CD4-positive, alpha-beta T cell (primary cell): ENCODE measurements at regions not wholly inside any gene's neighbourhood (a gene's known extent, or its start where the extent isn't known, plus 50 kb on each side); places are given as distances from the start of the nearest gene placed in this dataset.

Experiments used
- ATAC-seq: fragments of 200-7000 bp; cut with Tn5 transposase; one replicate; pipeline ENCODE4 v1.10.0; 2022; ENCODE audit warnings: mild to moderate bottlenecking; ENCODE audit not compliant: poor library complexity
- CTCF ChIA-PET: fragments of 350-600 bp; sonication (Branson Sonifier 250); formaldehyde crosslinking; loops from one replicate; lab custom pipeline; 2021; ENCODE audit warnings: antibody characterized with exemption, inconsistent platforms; lab: Charles Lee
- POLR2A ChIA-PET: fragments of 350-600 bp; sonication (Branson Sonifier 250); formaldehyde crosslinking; loops from one replicate; lab custom pipeline; 2021; ENCODE audit warnings: antibody characterized with exemption, inconsistent platforms; lab: Charles Lee
- DNase-seq, 14 experiments: peaks; one replicate each; pipeline ENCODE4 v3.0.0-alpha.2; 2013 to 2020; ENCODE audit warnings: mixed read lengths in 2 of 14
- H3K27ac ChIP-seq, 2 donors: one replicate each; pipeline versions ENCODE4 v1.5.1 to v1.7.0; 2013; ENCODE audit warnings: low read length in 2 of 2, low read depth in 1 of 2, mild to moderate bottlenecking in 1 of 2
- H3K27me3 ChIP-seq, 2 experiments: 1 replicate in 1 of 2; 2 replicates in 1 of 2; pipeline versions ENCODE4 v1.6.1 to v1.7.0; 2013; ENCODE audit warnings: low read length in 2 of 2, control low read depth in 1 of 2, mild to moderate bottlenecking in 1 of 2, moderate library complexity in 1 of 2; ENCODE audit not compliant: insufficient read depth in 2 of 2, control insufficient read depth in 1 of 2
- H3K36me3 ChIP-seq: one replicate; pipeline ENCODE4 v1.6.1; 2013; ENCODE audit warnings: low read length, control low read depth; ENCODE audit not compliant: insufficient read depth
- H3K4me1 ChIP-seq: one replicate; pipeline ENCODE4 v1.6.1; 2013; ENCODE audit warnings: low read length, control low read depth; ENCODE audit not compliant: insufficient read depth
- H3K4me3 ChIP-seq: one replicate; pipeline ENCODE4 v1.5.1; 2013; ENCODE audit warnings: mild to moderate bottlenecking, low read length, moderate library complexity
- H3K9me3 ChIP-seq, 2 experiments: 1 replicate in 1 of 2; 2 replicates in 1 of 2; pipeline versions ENCODE4 v1.6.1 to v1.7.0; 2013; ENCODE audit warnings: low read length in 2 of 2, mild to moderate bottlenecking in 2 of 2, control low read depth in 1 of 2, moderate library complexity in 1 of 2; ENCODE audit not compliant: control insufficient read depth in 1 of 2, insufficient read depth in 1 of 2
- H3K27ac Mint-ChIP-seq: one replicate; pipeline ENCODE4 v1.8.0; 2020; ENCODE audit warnings: mixed read lengths
- H3K27me3 Mint-ChIP-seq: one replicate; pipeline ENCODE4 v1.8.0; 2021; ENCODE audit warnings: mixed read lengths
- H3K36me3 Mint-ChIP-seq: one replicate; pipeline ENCODE4 v1.8.0; 2021; ENCODE audit warnings: low read depth, mixed read lengths
- H3K4me1 Mint-ChIP-seq: one replicate; pipeline ENCODE4 v1.8.0; 2021; ENCODE audit warnings: low read depth, mixed read lengths
- H3K4me3 Mint-ChIP-seq: one replicate; pipeline ENCODE4 v1.8.0; 2020; ENCODE audit warnings: mild to moderate bottlenecking, mixed read lengths
- H3K9me3 Mint-ChIP-seq: one replicate; pipeline ENCODE4 v1.8.0; 2020; ENCODE audit warnings: mixed read lengths
- intact Hi-C, 2 experiments: fragments of 100-400 bp; cut with DNase I in 1 of 2; cut with micrococcal nuclease in 1 of 2; formaldehyde crosslinking; loops; one replicate each; pipeline versions ENCODE4 v1.15.1 to v1.9.0; 2023 to 2025; cut with DNase I, micrococcal nuclease
- TF ChIP-seq, protein P1 (sequence below): fragments of 200-600 bp; IDR thresholded peaks from one replicate; pipeline ENCODE4 v1.8.0; 2022; ENCODE audit warnings: antibody characterized with exemption, mild to moderate bottlenecking

- DNase-seq, result no peak
These were observed 126.8 kb upstream of the IRS2 start for GRCh38 chr13:109913186-109913585.

DNA sequence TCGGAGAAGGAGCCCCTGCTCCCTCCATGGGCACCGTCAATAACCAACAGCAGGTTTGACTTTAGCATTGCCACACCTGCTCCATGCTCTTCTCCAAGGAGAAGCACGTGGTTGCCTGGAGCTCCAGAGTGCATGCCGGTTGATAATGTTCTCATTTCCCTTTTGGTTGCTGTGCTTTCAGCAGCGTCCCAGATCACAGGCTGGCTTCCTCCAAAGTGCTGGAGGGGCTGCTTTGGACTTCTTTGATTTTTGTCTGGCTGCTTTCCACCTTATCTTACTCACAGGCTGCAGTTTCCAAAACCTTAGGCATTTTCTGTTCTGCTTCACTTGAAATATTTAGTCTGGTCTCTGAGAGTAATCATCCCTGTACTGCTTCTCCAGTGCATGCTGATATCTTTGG, 123.8 kb upstream of the IRS2 start:
- no peak overlapping the region for H3K4me3 Mint-ChIP-seq
- Histone ChIP-seq H3K9me3 (peaks cover 0 to 4% of the 10 kb centered on the region in 2 experiments), H3K27me3 (no peaks in the 10 kb centered on the region), H3K36me3 (no peaks in the 10 kb centered on the region), H3K4me1 (no peaks in the 10 kb centered on the region), H3K27ac (no peak overlapping the region), H3K4me3 (no peak overlapping the region)
- peaks cover 29% of the 10 kb centered on the region for H3K27me3 Mint-ChIP-seq
- no peaks in the 10 kb centered on the region for H3K4me1 Mint-ChIP-seq
- TF ChIP-seq, protein P1, sequence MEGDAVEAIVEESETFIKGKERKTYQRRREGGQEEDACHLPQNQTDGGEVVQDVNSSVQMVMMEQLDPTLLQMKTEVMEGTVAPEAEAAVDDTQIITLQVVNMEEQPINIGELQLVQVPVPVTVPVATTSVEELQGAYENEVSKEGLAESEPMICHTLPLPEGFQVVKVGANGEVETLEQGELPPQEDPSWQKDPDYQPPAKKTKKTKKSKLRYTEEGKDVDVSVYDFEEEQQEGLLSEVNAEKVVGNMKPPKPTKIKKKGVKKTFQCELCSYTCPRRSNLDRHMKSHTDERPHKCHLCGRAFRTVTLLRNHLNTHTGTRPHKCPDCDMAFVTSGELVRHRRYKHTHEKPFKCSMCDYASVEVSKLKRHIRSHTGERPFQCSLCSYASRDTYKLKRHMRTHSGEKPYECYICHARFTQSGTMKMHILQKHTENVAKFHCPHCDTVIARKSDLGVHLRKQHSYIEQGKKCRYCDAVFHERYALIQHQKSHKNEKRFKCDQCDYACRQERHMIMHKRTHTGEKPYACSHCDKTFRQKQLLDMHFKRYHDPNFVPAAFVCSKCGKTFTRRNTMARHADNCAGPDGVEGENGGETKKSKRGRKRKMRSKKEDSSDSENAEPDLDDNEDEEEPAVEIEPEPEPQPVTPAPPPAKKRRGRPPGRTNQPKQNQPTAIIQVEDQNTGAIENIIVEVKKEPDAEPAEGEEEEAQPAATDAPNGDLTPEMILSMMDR, result no peak
- no peak for DNase-seq
- ChIA-PET POLR2A (no interaction called here), CTCF (no interaction called here)
- intact Hi-C loops, result no loop called here
- H3K9me3 Mint-ChIP-seq, result no peaks in the 10 kb centered on the region
- no peaks in the 10 kb centered on the region for H3K36me3 Mint-ChIP-seq
- no peak overlapping the region for H3K27ac Mint-ChIP-seq
- no peak for ATAC-seq

More at GRCh38 chr13:109913186-109913585, 126.8 kb upstream of the IRS2 start:
- no peak overlapping the region for H3K4me3 Mint-ChIP-seq
- H3K36me3 Mint-ChIP-seq, result no peaks in the 10 kb centered on the region
- Histone ChIP-seq H3K27me3 (no peaks in the 10 kb centered on the region), H3K4me1 (no peaks in the 10 kb centered on the region), H3K4me3 (no peak overlapping the region), H3K36me3 (no peaks in the 10 kb centered on the region), H3K9me3 (peaks cover 0 to 7% of the 10 kb centered on the region in 2 experiments), H3K27ac (no peak overlapping the region)
- H3K4me1 Mint-ChIP-seq, result no peaks in the 10 kb centered on the region
- TF ChIP-seq, protein P1, result no peak
- no peak for ATAC-seq
- H3K27me3 Mint-ChIP-seq, result peaks cover 34% of the 10 kb centered on the region
- no peak overlapping the region for H3K27ac Mint-ChIP-seq
- intact Hi-C loops, result no loop called here
- POLR2A ChIA-PET, result no interaction called here
- CTCF ChIA-PET, result no interaction called here
- H3K9me3 Mint-ChIP-seq, result no peaks in the 10 kb centered on the region

DNA sequence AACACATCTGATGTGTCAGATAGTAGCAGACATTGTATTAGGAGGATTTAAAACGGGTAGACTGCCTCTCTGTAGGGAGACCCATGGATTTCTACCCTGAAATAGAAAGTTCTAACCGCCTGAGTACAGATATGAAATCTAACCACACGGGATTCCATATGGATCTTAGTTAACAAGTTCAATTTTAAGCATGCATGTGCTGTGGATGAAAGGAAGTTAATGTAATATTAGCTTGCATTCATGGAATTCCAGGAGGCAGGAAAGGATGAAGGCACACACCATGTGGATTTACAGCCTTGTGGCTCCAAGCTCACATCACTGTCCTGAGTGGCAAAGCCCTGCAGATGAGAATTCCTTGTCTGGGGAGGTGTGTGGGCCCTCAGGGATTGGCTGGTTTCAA, 120.6 kb upstream of the IRS2 start:
- H3K27me3 Mint-ChIP-seq, result peaks cover 19% of the 10 kb centered on the region
- H3K9me3 Mint-ChIP-seq, result no peaks in the 10 kb centered on the region
- peaks cover 0 to 4% of the 10 kb centered on the region in 2 experiments for H3K9me3 ChIP-seq
- POLR2A ChIA-PET, result no interaction called here
- ATAC-seq, result no peak
- H3K36me3 ChIP-seq, result no peaks in the 10 kb centered on the region
- no peak for DNase-seq
- H3K36me3 Mint-ChIP-seq, result no peaks in the 10 kb centered on the region
- TF ChIP-seq, protein P1, result no peak
- no peaks in the 10 kb centered on the region for H3K4me1 Mint-ChIP-seq
- no peak overlapping the region for H3K27ac Mint-ChIP-seq
- no peaks in the 10 kb centered on the region for H3K27me3 ChIP-seq
- H3K4me3 Mint-ChIP-seq, result no peak overlapping the region
- H3K27ac ChIP-seq, result no peak overlapping the region
- CTCF ChIA-PET, result no interaction called here
- intact Hi-C loops, result no loop called here
- H3K4me1 ChIP-seq, result no peaks in the 10 kb centered on the region
- H3K4me3 ChIP-seq, result no peak overlapping the region
